Upper lobe of right lung (tissue), 1 donor: ENCODE measurements at regions not wholly inside any gene's neighbourhood (a gene's known extent, or its start where the extent isn't known, plus 50 kb on each side); places are given as distances from the start of the nearest gene placed in this dataset.

Experiments used
- ATAC-seq: fragments of 200-7000 bp; cut with Tn5 transposase; one replicate; pipeline ENCODE4 v1.9.1; 2020; ENCODE audit warnings: mild to moderate bottlenecking, moderate library complexity
- DNase-seq: peaks from one replicate; pipeline ENCODE4 v3.0.0-alpha.2; 2020
- H3K27ac ChIP-seq: fragments of 200-600 bp; one replicate; pipeline ENCODE4 v1.8.0; 2022
- H3K27me3 ChIP-seq: fragments of 200-600 bp; one replicate; pipeline ENCODE4 v1.8.0; 2022; ENCODE audit warnings: mild to moderate bottlenecking
- H3K36me3 ChIP-seq: fragments of 200-600 bp; one replicate; pipeline ENCODE4 v1.8.0; 2022
- H3K4me1 ChIP-seq: fragments of 200-600 bp; one replicate; pipeline ENCODE4 v1.8.0; 2022
- H3K4me3 ChIP-seq: fragments of 200-600 bp; one replicate; pipeline ENCODE4 v1.8.0; 2022; ENCODE audit warnings: mild to moderate bottlenecking
- H3K9me3 ChIP-seq: fragments of 200-600 bp; one replicate; pipeline ENCODE4 v1.8.0; 2022
- intact Hi-C: fragments of 100-400 bp; cut with DNase I; formaldehyde crosslinking; loops from one replicate; pipeline ENCODE4 v1.11.0; 2022
- TF ChIP-seq, protein P1 (sequence below): fragments of 200-600 bp; IDR thresholded peaks from one replicate; pipeline ENCODE4 v1.8.0; 2022; ENCODE audit warnings: antibody characterized with exemption
- donor health status: DM: no; HTN: yes; CAD: no; lungs with severe emphysema.

DNA sequence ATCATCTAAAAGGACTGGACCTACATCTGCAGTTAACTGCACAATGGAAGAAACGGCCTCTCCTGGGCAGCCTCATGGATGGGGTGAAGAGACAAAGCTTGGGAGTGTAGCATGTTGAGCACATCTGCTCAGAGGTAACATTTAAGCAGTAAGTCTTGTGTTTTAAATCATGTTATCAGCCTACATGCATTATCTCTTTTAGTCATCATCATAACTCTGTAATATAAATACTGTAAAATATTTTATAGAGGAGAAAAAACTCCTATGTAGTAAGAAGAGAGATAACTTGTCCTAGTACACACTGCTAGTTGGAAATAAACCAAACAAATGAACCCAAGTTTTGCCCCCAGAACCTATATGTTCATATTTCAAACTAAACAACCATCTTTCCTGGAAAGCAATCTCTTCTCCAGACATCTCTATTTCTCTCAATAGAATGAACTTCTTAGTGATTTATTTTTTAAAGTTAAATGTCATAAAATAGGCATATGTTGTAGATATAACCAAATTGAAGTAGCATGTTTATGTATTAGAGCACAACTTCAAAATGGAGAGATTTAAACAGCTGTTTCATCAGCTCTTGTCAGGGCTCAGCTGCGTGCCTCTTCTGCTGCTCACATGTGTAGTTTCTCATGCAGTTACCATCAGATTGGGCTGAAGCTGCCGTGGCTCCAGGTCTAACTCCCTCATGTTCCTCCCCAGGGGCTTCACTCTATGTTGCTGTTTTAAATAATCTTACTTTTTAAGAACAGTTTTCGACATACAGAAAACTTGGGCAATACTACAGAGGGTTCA is 581.8 kb upstream of the ZFP42 start:
- intact Hi-C loops: no loop called here
- Histone ChIP-seq H3K27ac (no peak overlapping the region), H3K9me3 (no peaks in the 10 kb centered on the region), H3K4me3 (no peak overlapping the region), H3K4me1 (no peaks in the 10 kb centered on the region), H3K36me3 (no peaks in the 10 kb centered on the region), H3K27me3 (no peaks in the 10 kb centered on the region)
- DNase-seq (no peak), ATAC-seq (no peak)
- TF ChIP-seq, protein P1, sequence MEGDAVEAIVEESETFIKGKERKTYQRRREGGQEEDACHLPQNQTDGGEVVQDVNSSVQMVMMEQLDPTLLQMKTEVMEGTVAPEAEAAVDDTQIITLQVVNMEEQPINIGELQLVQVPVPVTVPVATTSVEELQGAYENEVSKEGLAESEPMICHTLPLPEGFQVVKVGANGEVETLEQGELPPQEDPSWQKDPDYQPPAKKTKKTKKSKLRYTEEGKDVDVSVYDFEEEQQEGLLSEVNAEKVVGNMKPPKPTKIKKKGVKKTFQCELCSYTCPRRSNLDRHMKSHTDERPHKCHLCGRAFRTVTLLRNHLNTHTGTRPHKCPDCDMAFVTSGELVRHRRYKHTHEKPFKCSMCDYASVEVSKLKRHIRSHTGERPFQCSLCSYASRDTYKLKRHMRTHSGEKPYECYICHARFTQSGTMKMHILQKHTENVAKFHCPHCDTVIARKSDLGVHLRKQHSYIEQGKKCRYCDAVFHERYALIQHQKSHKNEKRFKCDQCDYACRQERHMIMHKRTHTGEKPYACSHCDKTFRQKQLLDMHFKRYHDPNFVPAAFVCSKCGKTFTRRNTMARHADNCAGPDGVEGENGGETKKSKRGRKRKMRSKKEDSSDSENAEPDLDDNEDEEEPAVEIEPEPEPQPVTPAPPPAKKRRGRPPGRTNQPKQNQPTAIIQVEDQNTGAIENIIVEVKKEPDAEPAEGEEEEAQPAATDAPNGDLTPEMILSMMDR: no peak

DNA sequence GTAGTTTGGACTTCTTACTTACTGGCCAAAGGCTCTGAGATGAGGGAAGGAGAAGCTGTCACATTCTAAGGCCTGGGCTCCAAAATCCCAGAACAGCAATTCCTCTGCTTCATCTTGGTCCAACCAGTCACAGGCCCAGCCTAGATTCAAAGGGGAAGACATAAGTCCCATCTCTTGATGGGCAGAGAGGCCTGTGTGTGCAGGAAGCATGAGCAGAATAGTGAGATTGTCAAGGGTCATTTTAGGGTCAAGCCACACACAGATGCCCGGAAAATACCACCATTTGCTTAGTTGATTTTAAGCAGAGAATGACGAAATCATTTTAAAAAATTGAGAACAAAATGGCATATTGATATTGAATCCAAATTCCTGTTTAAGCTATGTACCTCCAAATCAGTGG is 580.9 kb upstream of the ZFP42 start:
- TF ChIP-seq, protein P1: no peak
- H3K36me3 ChIP-seq: no peaks in the 10 kb centered on the region
- intact Hi-C loops: no loop called here
- ATAC-seq: no peak
- H3K4me1 ChIP-seq: no peaks in the 10 kb centered on the region
- H3K4me3 ChIP-seq: no peak overlapping the region
- no peaks in the 10 kb centered on the region for H3K27me3 ChIP-seq
- no peak for DNase-seq
- no peaks in the 10 kb centered on the region for H3K9me3 ChIP-seq
- no peak overlapping the region for H3K27ac ChIP-seq

DNA sequence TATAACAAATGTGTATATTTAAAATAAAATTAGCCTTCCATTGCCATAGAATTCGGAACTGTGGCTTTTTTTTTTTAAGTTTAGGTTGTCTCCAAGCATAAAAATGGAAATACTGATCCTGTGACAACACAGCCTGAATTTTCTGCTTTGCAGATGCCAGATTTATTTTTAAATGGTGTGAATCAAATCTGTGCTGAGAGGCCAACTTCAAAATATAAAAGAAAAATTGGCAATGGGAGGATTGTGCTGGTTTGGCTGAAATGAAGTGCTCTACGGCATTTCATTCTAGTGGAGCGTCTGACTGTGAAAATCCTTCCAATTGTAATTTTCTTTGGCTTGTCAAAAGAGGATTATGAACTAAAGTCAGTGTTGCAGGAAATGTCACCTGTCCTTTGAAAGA is 580.3 kb upstream of the ZFP42 start:
- no peaks in the 10 kb centered on the region for H3K27me3 ChIP-seq
- H3K27ac ChIP-seq: no peak overlapping the region
- TF ChIP-seq, protein P1: no peak
- H3K4me3 ChIP-seq: no peak overlapping the region
- intact Hi-C loops: no loop called here
- no peaks in the 10 kb centered on the region for H3K4me1 ChIP-seq
- ATAC-seq (no peak), DNase-seq (no peak)
- no peaks in the 10 kb centered on the region for H3K36me3 ChIP-seq
- no peaks in the 10 kb centered on the region for H3K9me3 ChIP-seq

DNA sequence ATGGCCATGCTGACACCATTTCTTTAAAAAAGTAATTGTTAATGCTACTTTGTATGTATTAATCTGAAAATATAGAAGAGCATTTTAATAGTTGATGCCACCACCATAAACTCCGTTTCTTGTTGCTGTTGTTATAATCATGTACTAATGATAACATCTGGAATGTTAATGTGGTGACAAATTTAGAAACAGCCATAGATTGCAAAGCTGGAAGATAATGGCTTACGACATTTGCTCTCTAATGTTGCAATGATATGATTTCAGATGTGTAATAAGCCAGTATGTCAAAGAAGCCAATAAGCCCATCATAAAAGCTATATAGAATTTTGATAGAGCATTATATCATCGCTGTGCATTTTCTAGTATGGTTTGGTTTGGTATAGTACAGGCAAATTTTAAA is 579.4 kb upstream of the ZFP42 start:
- TF ChIP-seq, protein P1: no peak
- Histone ChIP-seq H3K27me3 (no peaks in the 10 kb centered on the region), H3K27ac (no peak overlapping the region), H3K4me1 (no peaks in the 10 kb centered on the region), H3K9me3 (no peaks in the 10 kb centered on the region), H3K36me3 (no peaks in the 10 kb centered on the region), H3K4me3 (no peak overlapping the region)
- ATAC-seq: no peak
- no peak for DNase-seq
- intact Hi-C loops: no loop called here

DNA sequence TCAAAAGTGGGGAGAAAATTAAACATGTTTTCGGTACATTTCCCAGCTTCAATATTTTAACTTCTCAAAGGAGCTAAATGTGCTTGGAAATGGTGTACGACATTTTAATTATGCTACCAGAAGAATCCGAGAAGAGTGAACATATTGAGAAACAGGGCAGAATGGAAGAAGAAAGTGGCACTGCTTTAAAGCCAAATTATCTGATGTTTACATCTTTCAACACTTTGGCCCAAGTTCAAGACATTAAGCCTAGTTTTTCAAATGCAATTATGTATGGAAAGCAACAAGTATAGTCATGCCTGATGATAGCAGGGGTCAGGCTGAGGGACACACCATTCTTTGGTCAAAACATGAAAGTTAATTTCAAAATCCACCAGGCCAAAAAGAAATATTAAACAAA is 577.9 kb upstream of the ZFP42 start:
- DNase-seq (no peak), ATAC-seq (no peak)
- H3K9me3 ChIP-seq: no peaks in the 10 kb centered on the region
- H3K27ac ChIP-seq: no peak overlapping the region
- intact Hi-C loops: no loop called here
- no peaks in the 10 kb centered on the region for H3K4me1 ChIP-seq
- H3K36me3 ChIP-seq: no peaks in the 10 kb centered on the region
- no peaks in the 10 kb centered on the region for H3K27me3 ChIP-seq
- TF ChIP-seq, protein P1: no peak
- no peak overlapping the region for H3K4me3 ChIP-seq

DNA sequence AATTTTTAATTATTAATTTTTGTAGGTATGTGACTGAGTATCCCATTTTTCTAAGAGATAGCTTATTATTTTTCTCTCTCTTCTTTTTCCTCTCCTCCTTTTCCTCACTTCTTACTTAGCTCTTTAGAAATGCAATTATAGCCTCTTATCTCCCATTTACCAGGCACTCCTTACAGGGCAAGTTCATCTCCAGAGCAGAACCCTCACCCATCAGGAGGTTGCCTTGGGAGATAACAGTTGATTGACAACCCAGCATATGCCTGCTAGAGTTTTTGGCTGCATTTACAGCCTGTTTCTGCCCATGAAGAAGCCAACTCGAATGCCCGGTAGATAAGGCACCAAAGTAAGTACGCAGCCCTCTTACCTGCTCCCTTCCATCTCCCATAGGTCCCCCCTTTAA is 572.9 kb upstream of the ZFP42 start:
- Histone ChIP-seq H3K4me1 (no peaks in the 10 kb centered on the region), H3K4me3 (no peak overlapping the region), H3K9me3 (no peaks in the 10 kb centered on the region), H3K27me3 (no peaks in the 10 kb centered on the region), H3K27ac (no peak overlapping the region), H3K36me3 (no peaks in the 10 kb centered on the region)
- no peak for ATAC-seq
- no peak for DNase-seq
- intact Hi-C loops: no loop called here
- TF ChIP-seq, protein P1: no peak
